ENCODE measurements at regions not wholly inside any gene's neighbourhood (a gene's known extent, or its start where the extent isn't known, plus 50 kb on each side); places are given as distances from the start of the nearest gene placed in this dataset.

DNA sequence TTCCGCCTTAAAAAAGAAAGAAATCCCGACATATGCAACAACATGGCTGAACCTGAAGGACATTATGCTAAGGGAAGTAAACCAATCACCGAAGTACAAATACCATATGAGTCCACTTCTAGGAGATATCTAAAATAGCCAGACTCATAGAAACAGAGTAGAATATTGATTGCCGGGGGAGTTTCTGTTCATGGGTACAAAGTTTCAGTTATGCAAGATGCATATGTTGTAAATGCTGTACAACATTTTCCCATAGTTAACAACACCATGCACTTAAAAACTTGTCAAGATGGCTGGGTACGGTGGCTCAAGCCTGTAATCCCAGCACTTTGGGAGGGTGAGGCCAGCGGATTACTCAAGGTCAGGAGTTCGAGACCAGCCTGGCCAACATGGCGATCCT lies 251.5 kb upstream of the EEF2KMT start:
- ChIA-PET CTCF (no interaction called here), POLR2A (ENCODE audit: unreplicated experiment) (no interaction called here)
- H2AK5ac ChIP-seq (ENCODE audit: low read depth, low read length): no peak overlapping the region
- ATAC-seq (ENCODE audit: low read depth) (no peak), DNase-seq (no peak)
- no peaks in the 10 kb centered on the region for H3K27me3 ChIP-seq (ENCODE audit: control insufficient read depth, insufficient read depth, low read length)
- 63% methylated on average over 4 of the region's 8 CpGs; no CpG with 5 or more reads in 1 of the 2 experiments for WGBS, 2 experiments (ENCODE audit: extremely low coverage in 2 of 2, insufficient read length in 1 of 2)
- in situ Hi-C loops (cut with MboI; ENCODE audit: low sequenced_read_pairs) (loop anchor here (25.0 kb wide), 1 partner anchor 88 kb away; no protein-coding TSS in a partner anchor), intact Hi-C loops (cut with micrococcal nuclease) (no loop called here), dilution Hi-C loops (cut with HindIII; ENCODE audit: low sequenced_read_pairs, unreplicated experiment) (no loop called here)
- H3K4me3 ChIP-seq (ENCODE audit: insufficient read depth, low read depth, low read length): no peak overlapping the region
- H3K4me1 ChIP-seq (ENCODE audit: control insufficient read depth, insufficient read depth, low read length): no peaks in the 10 kb centered on the region
- no peak overlapping the region for H2AK9ac ChIP-seq (replicated peaks; ENCODE audit: low read depth, low read length, poor library complexity)
- no peak overlapping the region for H3K56ac ChIP-seq (ENCODE audit: extremely low read depth, insufficient read depth, low read length)
- H3K23ac ChIP-seq (ENCODE audit: low read depth, low read length): no peak overlapping the region
- no peak overlapping the region for H3K14ac ChIP-seq (replicated peaks; ENCODE audit: low read depth, low read length)
- no peaks in the 10 kb centered on the region for H3K9me1 ChIP-seq (ENCODE audit: insufficient read depth, low read length)
- no peak overlapping the region for H3K18ac ChIP-seq (ENCODE audit: low read depth, low read length)
- H2BK15ac ChIP-seq (ENCODE audit: low read depth, low read length): no peak overlapping the region
- H3K9me3 ChIP-seq (ENCODE audit: control insufficient read depth, insufficient read depth, low read length): peaks cover 21% of the 10 kb centered on the region
- no peak for TF ChIP-seq MXI1 (IDR thresholded peaks at IDR 0.05; ENCODE audit: borderline replicate concordance, low read depth, low read length)
- no peak for TF ChIP-seq SMC3 (IDR thresholded peaks at IDR 0.05; ENCODE audit: low read depth, low read length)
- no peak for TF ChIP-seq MAFK (IDR thresholded peaks at IDR 0.05; ENCODE audit: low read depth, low read length)
- TF ChIP-seq, protein P1, sequence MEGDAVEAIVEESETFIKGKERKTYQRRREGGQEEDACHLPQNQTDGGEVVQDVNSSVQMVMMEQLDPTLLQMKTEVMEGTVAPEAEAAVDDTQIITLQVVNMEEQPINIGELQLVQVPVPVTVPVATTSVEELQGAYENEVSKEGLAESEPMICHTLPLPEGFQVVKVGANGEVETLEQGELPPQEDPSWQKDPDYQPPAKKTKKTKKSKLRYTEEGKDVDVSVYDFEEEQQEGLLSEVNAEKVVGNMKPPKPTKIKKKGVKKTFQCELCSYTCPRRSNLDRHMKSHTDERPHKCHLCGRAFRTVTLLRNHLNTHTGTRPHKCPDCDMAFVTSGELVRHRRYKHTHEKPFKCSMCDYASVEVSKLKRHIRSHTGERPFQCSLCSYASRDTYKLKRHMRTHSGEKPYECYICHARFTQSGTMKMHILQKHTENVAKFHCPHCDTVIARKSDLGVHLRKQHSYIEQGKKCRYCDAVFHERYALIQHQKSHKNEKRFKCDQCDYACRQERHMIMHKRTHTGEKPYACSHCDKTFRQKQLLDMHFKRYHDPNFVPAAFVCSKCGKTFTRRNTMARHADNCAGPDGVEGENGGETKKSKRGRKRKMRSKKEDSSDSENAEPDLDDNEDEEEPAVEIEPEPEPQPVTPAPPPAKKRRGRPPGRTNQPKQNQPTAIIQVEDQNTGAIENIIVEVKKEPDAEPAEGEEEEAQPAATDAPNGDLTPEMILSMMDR (conservative IDR thresholded peaks at IDR 0.05; ENCODE audit: low read depth, low read length): no peak
- TF ChIP-seq CHD1 (IDR thresholded peaks at IDR 0.05; ENCODE audit: low read depth, low read length): no peak
- no peak for TF ChIP-seq FOS (IDR thresholded peaks at IDR 0.05; ENCODE audit: low read depth, low read length)
- TF ChIP-seq CEBPB (IDR thresholded peaks at IDR 0.05; ENCODE audit: low read depth, low read length): no peak
- no peak for TF ChIP-seq RAD21 (IDR thresholded peaks at IDR 0.05; ENCODE audit: low read length)
- TF ChIP-seq, protein P2, sequence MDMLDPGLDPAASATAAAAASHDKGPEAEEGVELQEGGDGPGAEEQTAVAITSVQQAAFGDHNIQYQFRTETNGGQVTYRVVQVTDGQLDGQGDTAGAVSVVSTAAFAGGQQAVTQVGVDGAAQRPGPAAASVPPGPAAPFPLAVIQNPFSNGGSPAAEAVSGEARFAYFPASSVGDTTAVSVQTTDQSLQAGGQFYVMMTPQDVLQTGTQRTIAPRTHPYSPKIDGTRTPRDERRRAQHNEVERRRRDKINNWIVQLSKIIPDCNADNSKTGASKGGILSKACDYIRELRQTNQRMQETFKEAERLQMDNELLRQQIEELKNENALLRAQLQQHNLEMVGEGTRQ (IDR thresholded peaks at IDR 0.05; ENCODE audit: low read depth, low read length): no peak
- TF ChIP-seq MAZ (IDR thresholded peaks at IDR 0.05; ENCODE audit: borderline replicate concordance, low read depth, low read length): no peak
- TF ChIP-seq POLR2A (IDR thresholded peaks at IDR 0.05; ENCODE audit: low read depth, low read length): no peak
- TF ChIP-seq RFX5 (IDR thresholded peaks at IDR 0.05; ENCODE audit: low read depth, low read length): no peak
- no peak for TF ChIP-seq RCOR1 (IDR thresholded peaks at IDR 0.05; ENCODE audit: insufficient replicate concordance, low read length)
- TF ChIP-seq, protein P3, sequence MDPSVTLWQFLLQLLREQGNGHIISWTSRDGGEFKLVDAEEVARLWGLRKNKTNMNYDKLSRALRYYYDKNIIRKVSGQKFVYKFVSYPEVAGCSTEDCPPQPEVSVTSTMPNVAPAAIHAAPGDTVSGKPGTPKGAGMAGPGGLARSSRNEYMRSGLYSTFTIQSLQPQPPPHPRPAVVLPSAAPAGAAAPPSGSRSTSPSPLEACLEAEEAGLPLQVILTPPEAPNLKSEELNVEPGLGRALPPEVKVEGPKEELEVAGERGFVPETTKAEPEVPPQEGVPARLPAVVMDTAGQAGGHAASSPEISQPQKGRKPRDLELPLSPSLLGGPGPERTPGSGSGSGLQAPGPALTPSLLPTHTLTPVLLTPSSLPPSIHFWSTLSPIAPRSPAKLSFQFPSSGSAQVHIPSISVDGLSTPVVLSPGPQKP (IDR thresholded peaks at IDR 0.05; ENCODE audit: borderline replicate concordance, low read depth, low read length): no peak
- no peak for TF ChIP-seq NFE2L2 (IDR thresholded peaks at IDR 0.05; ENCODE audit: low read depth, low read length)
- TF ChIP-seq BHLHE40 (IDR thresholded peaks at IDR 0.05; ENCODE audit: low read depth, low read length): no peak
- H4K91ac ChIP-seq (ENCODE audit: insufficient read depth, low read depth, low read length): no peak overlapping the region
- H3K27ac ChIP-seq (ENCODE audit: insufficient read depth, low read length): no peak overlapping the region
- no peak overlapping the region for H3K4ac ChIP-seq (ENCODE audit: low read depth, low read length)
- H2BK20ac ChIP-seq (ENCODE audit: low read depth, low read length): no peak overlapping the region
- no peak overlapping the region for H4K8ac ChIP-seq (ENCODE audit: low read depth in 2 of 2, low read length in 2 of 2)
- no peak overlapping the region for H4K5ac ChIP-seq (ENCODE audit: low read depth, low read length)
- no TSS peak for BruUV-seq (replicated peaks)
- no peak overlapping the region for H2BK5ac ChIP-seq (ENCODE audit: low read depth, low read length, poor library complexity, severe bottlenecking)
- H4K20me1 ChIP-seq (ENCODE audit: insufficient read depth, low read length): no peaks in the 10 kb centered on the region
- no peak overlapping the region for H3K9ac ChIP-seq (ENCODE audit: low read depth, low read length)
- H3K4me2 ChIP-seq (ENCODE audit: low read depth, low read length): no peak overlapping the region
- no peak overlapping the region for H2AFZ ChIP-seq (replicated peaks; ENCODE audit: low read length, poor library complexity)
- H3K36me3 ChIP-seq (ENCODE audit: control insufficient read depth, insufficient read depth, low read length): no peaks in the 10 kb centered on the region
- H2BK120ac ChIP-seq (ENCODE audit: low read depth, low read length): no peak overlapping the region
- H3K79me1 ChIP-seq (ENCODE audit: low read depth in 1 of 2, low read length in 2 of 2): no peaks in the 10 kb centered on the region
